MG63 (cell line): ENCODE measurements at regions not wholly inside any gene's neighbourhood (a gene's known extent, or its start where the extent isn't known, plus 50 kb on each side); places are given as distances from the start of the nearest gene placed in this dataset.

Experiments used
- DNase-seq: peaks from one replicate; pipeline ENCODE4 v3.0.0-alpha.2; 2020
- H3K27me3 ChIP-seq: fragments of 250-450 bp; sonication (Bioruptor Pico); 2 replicates; pipeline ENCODE4 v1.5.1; 2020; ENCODE audit warnings: mild to moderate bottlenecking, moderate library complexity
- H3K36me3 ChIP-seq: fragments of 250-450 bp; sonication (Bioruptor Pico); 2 replicates; pipeline ENCODE4 v1.5.1; 2020; ENCODE audit warnings: mild to moderate bottlenecking, moderate library complexity
- H3K4me3 ChIP-seq: fragments of 250-450 bp; sonication (Bioruptor Pico); 2 replicates; pipeline ENCODE4 v1.5.1; 2020; ENCODE audit warnings: mild to moderate bottlenecking, moderate library complexity
- H3K9me3 ChIP-seq: fragments of 250-450 bp; sonication (Bioruptor Pico); 2 replicates; pipeline ENCODE4 v1.5.1; 2020; ENCODE audit warnings: mild to moderate bottlenecking, moderate library complexity

GRCh38 chr6:23040899-23041298 lies 471.5 kb downstream of the HDGFL1 start:
- no peaks in the 10 kb centered on the region for H3K36me3 ChIP-seq
- no peak for DNase-seq
- no peaks in the 10 kb centered on the region for H3K27me3 ChIP-seq
- H3K9me3 ChIP-seq = no peaks in the 10 kb centered on the region
- no peak overlapping the region for H3K4me3 ChIP-seq

DNA sequence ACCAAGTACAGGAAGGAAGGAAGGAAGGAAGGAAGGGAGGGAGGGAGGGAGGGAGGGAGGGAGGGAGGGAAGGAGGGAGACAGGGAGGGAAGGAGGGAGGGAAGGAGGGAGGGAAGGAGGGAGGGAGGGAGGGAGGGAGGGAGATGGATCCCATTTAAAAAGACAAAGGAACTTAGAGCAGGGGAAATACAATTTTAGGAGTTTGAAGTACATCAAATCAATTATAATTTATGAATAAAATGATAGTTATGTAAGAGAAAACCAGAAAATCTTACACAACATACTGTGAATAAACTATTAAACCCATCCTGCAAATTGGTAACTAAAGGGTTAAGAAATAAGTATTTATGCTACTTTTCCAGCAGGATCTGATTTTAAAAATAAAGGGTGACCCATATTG lies 475.9 kb downstream of the HDGFL1 start:
- no peaks in the 10 kb centered on the region for H3K36me3 ChIP-seq
- no peaks in the 10 kb centered on the region for H3K9me3 ChIP-seq
- no peaks in the 10 kb centered on the region for H3K27me3 ChIP-seq
- no peak for DNase-seq
- H3K4me3 ChIP-seq = no peak overlapping the region

GRCh38 chr6:23055523-23055922 lies 486.2 kb downstream of the HDGFL1 start:
- Histone ChIP-seq H3K4me3 (no peak overlapping the region), H3K36me3 (no peaks in the 10 kb centered on the region), H3K9me3 (no peaks in the 10 kb centered on the region), H3K27me3 (no peaks in the 10 kb centered on the region)
- DNase-seq = no peak

DNA sequence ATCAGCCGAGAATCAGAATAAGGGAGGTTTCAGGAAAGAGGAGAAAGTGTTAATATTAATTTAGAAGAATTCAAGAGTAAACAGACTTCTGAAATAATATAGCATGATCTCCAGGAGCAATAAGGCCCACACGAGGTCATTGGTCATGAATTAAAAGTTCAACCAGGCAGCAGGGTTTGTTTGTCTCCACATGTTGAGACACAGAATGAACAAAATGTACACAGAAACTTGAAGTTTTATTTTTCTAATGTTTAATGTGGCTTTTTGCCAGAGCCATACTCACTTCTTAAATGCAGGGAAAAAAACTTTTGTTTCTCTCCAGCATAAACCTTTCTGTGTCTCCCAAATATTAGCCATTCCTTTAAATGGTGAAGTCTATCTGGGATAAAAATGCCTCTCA lies 504.5 kb downstream of the HDGFL1 start:
- H3K27me3 ChIP-seq = no peaks in the 10 kb centered on the region
- H3K9me3 ChIP-seq = no peaks in the 10 kb centered on the region
- DNase-seq = no peak
- H3K4me3 ChIP-seq = no peak overlapping the region
- H3K36me3 ChIP-seq = no peaks in the 10 kb centered on the region

- Histone ChIP-seq H3K27me3 (no peaks in the 10 kb centered on the region), H3K9me3 (no peaks in the 10 kb centered on the region), H3K4me3 (no peak overlapping the region), H3K36me3 (no peaks in the 10 kb centered on the region)
- DNase-seq = no peak
Measured at GRCh38 chr6:23077772-23078171, 508.4 kb downstream of the HDGFL1 start.

DNA sequence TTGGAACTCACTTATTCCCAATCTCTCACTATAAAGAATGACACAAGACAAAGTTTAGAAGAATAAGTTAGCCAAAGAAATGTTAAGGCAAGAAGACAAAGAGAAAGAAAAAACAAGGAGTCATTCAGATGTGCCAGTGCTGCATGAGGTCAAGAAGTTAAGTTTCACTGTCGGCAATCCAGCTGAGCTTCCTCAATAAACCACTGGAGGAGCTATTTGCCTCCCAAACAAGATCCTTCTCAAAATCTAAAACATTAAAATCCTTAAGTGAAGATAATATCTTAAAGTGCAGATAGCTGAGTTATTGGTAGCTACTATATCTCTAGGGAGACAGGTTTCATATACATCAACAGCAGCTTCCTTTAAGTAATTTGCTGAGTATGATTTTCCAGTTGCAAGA lies 512.3 kb downstream of the HDGFL1 start:
- Histone ChIP-seq H3K27me3 (no peaks in the 10 kb centered on the region), H3K4me3 (no peak overlapping the region), H3K9me3 (no peaks in the 10 kb centered on the region), H3K36me3 (no peaks in the 10 kb centered on the region)
- no peak for DNase-seq

GRCh38 chr6:23086100-23086499 lies 516.7 kb downstream of the HDGFL1 start:
- no peaks in the 10 kb centered on the region for H3K27me3 ChIP-seq
- no peaks in the 10 kb centered on the region for H3K9me3 ChIP-seq
- H3K36me3 ChIP-seq = no peaks in the 10 kb centered on the region
- no peak overlapping the region for H3K4me3 ChIP-seq
- no peak for DNase-seq

DNA sequence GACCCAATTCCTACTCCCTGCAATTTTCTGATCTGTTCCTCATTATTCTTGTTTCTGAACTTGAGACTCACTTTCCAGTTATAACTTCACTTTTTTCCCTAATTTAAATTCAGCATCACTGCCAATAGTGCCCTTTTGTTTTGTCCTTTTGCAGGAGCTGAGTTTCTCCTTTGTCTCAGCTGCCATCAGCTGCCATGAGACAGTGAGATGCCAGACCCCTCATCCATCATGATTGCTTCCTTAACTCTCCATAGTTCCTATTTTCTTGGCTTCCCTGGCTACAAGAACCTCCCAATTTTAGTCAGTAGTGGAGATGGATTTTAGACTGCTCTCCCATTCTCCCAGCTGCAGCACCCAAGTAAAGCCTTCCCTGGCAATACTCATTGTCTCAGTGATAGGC lies 518.1 kb downstream of the HDGFL1 start:
- no peak overlapping the region for H3K4me3 ChIP-seq
- no peaks in the 10 kb centered on the region for H3K9me3 ChIP-seq
- no peaks in the 10 kb centered on the region for H3K36me3 ChIP-seq
- no peak for DNase-seq
- no peaks in the 10 kb centered on the region for H3K27me3 ChIP-seq

DNA sequence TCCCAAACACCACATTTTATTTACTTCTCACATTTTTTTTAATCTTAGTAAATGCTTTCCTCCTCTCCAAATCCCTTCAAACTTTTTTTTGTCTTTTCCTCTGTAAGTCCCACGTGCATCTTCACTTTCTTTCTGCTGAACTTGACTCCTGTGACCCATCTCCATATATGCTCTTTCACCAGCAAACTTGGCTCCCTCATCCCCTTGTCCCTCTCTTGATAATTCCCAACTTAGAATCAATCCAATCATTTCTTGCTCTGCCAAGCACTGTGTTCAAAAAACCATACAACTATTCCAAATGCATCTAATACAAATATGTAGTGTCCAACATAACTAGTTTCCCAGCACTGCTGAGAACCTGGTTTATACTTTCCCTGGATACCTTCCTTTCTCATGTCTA lies 519.4 kb downstream of the HDGFL1 start:
- no peak for DNase-seq
- Histone ChIP-seq H3K36me3 (no peaks in the 10 kb centered on the region), H3K4me3 (no peak overlapping the region), H3K9me3 (no peaks in the 10 kb centered on the region), H3K27me3 (no peaks in the 10 kb centered on the region)

DNA sequence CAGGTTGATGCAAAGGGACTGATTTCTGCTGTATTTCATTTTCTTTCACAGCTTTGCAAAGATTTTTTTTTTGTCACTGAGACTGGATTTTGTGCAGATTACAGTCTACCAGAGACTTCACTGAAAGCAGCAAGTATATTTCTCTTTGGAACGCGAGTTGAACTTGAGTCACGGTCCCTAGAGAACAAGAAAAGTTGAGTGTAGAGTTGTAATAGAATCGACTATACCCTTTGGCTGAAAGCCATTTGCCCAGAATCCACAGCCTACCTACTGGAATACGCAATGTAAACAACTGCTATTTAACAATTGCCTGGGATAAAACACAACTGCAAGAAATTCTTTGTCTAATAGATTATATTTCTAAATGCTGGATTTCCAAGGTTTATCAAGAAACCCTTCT lies 520.6 kb downstream of the HDGFL1 start:
- Histone ChIP-seq H3K27me3 (no peaks in the 10 kb centered on the region), H3K9me3 (no peaks in the 10 kb centered on the region), H3K36me3 (no peaks in the 10 kb centered on the region), H3K4me3 (no peak overlapping the region)
- DNase-seq = no peak

GRCh38 chr6:23091795-23092194 lies 522.4 kb downstream of the HDGFL1 start:
- Histone ChIP-seq H3K27me3 (no peaks in the 10 kb centered on the region), H3K36me3 (no peaks in the 10 kb centered on the region), H3K4me3 (no peak overlapping the region), H3K9me3 (no peaks in the 10 kb centered on the region)
- no peak for DNase-seq

DNA sequence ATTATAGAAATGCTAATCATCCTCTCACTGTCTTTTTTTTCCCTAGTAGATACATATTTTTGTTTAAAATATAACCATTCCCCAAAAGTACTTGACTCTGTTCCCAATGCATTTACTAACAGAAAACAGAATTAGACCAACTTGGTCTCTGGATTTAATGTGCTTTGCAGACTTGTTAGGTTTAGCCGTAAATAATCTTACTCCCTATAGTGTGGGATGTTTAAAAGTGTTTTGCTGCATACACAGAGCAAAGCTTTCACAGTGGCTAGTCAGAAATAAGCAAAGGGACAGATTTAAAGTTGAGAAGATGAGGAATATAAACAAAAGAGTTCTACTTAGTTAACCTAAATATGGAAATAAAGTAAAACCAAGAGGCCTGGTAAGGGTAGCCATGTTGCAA lies 527.5 kb downstream of the HDGFL1 start:
- DNase-seq = no peak
- Histone ChIP-seq H3K36me3 (no peaks in the 10 kb centered on the region), H3K27me3 (no peaks in the 10 kb centered on the region), H3K9me3 (no peaks in the 10 kb centered on the region), H3K4me3 (no peak overlapping the region)

- Histone ChIP-seq H3K4me3 (no peak overlapping the region), H3K36me3 (no peaks in the 10 kb centered on the region), H3K9me3 (no peaks in the 10 kb centered on the region), H3K27me3 (no peaks in the 10 kb centered on the region)
- no peak for DNase-seq
Measured at GRCh38 chr6:23097566-23097965, 528.2 kb downstream of the HDGFL1 start.

- no peak overlapping the region for H3K4me3 ChIP-seq
- H3K9me3 ChIP-seq = no peaks in the 10 kb centered on the region
- DNase-seq = no peak
- no peaks in the 10 kb centered on the region for H3K36me3 ChIP-seq
- H3K27me3 ChIP-seq = no peaks in the 10 kb centered on the region
Measured at GRCh38 chr6:23106951-23107350, 537.6 kb downstream of the HDGFL1 start.

GRCh38 chr6:23111984-23112383 lies 542.6 kb downstream of the HDGFL1 start:
- H3K9me3 ChIP-seq = no peaks in the 10 kb centered on the region
- no peaks in the 10 kb centered on the region for H3K27me3 ChIP-seq
- no peaks in the 10 kb centered on the region for H3K36me3 ChIP-seq
- H3K4me3 ChIP-seq = no peak overlapping the region
- DNase-seq = no peak

GRCh38 chr6:23114812-23115504 lies 545.6 kb downstream of the HDGFL1 start:
- H3K4me3 ChIP-seq = no peak overlapping the region
- no peaks in the 10 kb centered on the region for H3K27me3 ChIP-seq
- H3K36me3 ChIP-seq = no peaks in the 10 kb centered on the region
- no peaks in the 10 kb centered on the region for H3K9me3 ChIP-seq
- DNase-seq = no peak

DNA sequence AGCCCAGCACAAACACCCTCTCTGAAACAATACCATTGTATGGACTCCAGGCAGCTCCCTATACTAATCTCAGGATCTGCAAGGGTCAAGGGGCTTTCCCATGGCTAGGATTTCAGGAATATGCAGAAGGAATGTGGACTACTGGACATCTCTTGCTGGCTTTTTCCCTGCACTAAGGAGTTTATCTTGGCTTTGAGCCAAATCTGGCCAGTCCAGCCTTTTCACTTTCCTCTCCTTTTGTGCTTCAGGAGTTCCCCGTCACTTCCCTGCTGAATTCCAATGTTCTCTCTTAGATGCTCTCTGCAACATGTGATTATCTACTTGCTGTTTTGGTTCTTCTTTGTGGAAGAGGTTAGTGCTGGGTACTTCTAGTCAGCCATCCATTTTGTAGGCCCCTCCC lies 568.2 kb downstream of the HDGFL1 start:
- Histone ChIP-seq H3K9me3 (peaks cover 3% of the 10 kb centered on the region; the same call in 1 of the 2 replicates), H3K4me3 (no peak overlapping the region), H3K36me3 (no peaks in the 10 kb centered on the region), H3K27me3 (no peaks in the 10 kb centered on the region)
- no peak for DNase-seq

DNA sequence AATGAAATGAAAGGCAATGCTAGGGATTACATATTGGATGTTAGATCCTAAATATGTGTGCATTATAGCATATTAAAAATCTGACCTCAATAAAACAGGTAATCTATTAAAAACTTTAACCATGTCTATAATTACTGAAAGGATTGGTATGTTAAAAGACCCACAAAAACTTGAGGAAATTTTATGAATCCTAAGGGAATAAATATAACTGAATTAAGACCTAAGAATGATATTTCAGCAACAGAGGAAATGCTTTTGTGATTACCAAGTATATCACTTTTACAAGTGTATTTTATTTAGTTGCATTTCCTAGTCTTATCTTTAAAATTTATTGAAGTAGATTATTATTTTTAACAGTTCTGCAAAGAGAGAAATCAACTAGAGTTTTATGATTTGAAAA lies 571.5 kb downstream of the HDGFL1 start:
- no peaks in the 10 kb centered on the region for H3K27me3 ChIP-seq
- no peaks in the 10 kb centered on the region for H3K36me3 ChIP-seq
- no peak for DNase-seq

GRCh38 chr6:23145781-23146180 lies 576.4 kb downstream of the HDGFL1 start:
- DNase-seq = no peak
- no peak overlapping the region for H3K4me3 ChIP-seq
- no peaks in the 10 kb centered on the region for H3K27me3 ChIP-seq
- H3K36me3 ChIP-seq = no peaks in the 10 kb centered on the region
- no peaks in the 10 kb centered on the region for H3K9me3 ChIP-seq

More for the DNA sequence above, 571.5 kb downstream of the HDGFL1 start:
- Histone ChIP-seq H3K9me3 (peaks cover under 1% of the 10 kb centered on the region; the same call in 1 of the 2 replicates), H3K4me3 (no peak overlapping the region)
